Stimulated activated naive CD8-positive, alpha-beta T cell treated with anti-CD3 and anti-CD28 coated beads, Interleukin-15, amount 100 ng/mL, for 72 hours (primary cell): ENCODE measurements at regions not wholly inside any gene's neighbourhood (a gene's known extent, or its start where the extent isn't known, plus 50 kb on each side); places are given as distances from the start of the nearest gene placed in this dataset.

Experiments used
- ATAC-seq: fragments of 150-1000 bp; cut with Tn5 transposase; 2 replicates; pipeline ENCODE4 v1.10.0; 2021; ENCODE audit warnings: mild to moderate bottlenecking, moderate library complexity
- DNase-seq, 2 donors: peaks; one replicate each; pipeline ENCODE4 v3.0.0; 2021 to 2022
- H3K27ac Mint-ChIP-seq, 2 donors: one replicate each; pipeline ENCODE4 v1.8.0; 2022; ENCODE audit warnings: mild to moderate bottlenecking in 2 of 2, mixed read lengths in 2 of 2, moderate library complexity in 2 of 2
- H3K27me3 Mint-ChIP-seq: one replicate; pipeline ENCODE4 v1.8.0; 2022; ENCODE audit warnings: mixed read lengths
- H3K4me1 Mint-ChIP-seq: one replicate; pipeline ENCODE4 v1.8.0; 2022; ENCODE audit warnings: mild to moderate bottlenecking, mixed read lengths
- H3K4me3 Mint-ChIP-seq, 2 donors: one replicate each; pipeline ENCODE4 v1.8.0; 2022; ENCODE audit warnings: mild to moderate bottlenecking in 2 of 2, mixed read lengths in 2 of 2, moderate library complexity in 1 of 2
- H3K9me3 Mint-ChIP-seq, 2 donors: one replicate each; pipeline ENCODE4 v1.8.0; 2022; ENCODE audit warnings: mixed read lengths in 2 of 2

DNA sequence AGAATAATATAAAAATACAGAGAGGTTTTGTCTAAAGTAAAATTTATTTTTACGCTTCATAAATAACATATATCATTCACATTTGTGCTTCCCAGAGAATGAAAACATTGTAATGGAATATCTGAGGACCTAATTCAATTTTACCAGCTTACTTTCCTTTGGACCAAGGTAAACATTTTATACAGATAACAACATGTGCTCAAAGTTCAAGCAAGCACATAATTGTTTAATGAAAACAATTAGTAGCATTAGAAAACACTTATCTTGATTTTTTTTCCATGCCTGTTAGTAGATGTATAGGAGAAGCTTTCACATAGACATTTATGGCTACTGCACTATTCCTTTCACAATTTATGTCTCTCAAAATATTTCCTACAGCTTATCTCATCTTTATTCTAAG, 400.0 kb downstream of the ZIC1 start:
- H3K4me1 Mint-ChIP-seq, result no peaks in the 10 kb centered on the region
- ATAC-seq, result no peak
- H3K9me3 Mint-ChIP-seq, result peaks cover 0 to 9% of the 10 kb centered on the region in 2 donors
- no peak for DNase-seq
- no peaks in the 10 kb centered on the region for H3K27me3 Mint-ChIP-seq
- H3K27ac Mint-ChIP-seq, result no peak overlapping the region
- no peak overlapping the region for H3K4me3 Mint-ChIP-seq

DNA sequence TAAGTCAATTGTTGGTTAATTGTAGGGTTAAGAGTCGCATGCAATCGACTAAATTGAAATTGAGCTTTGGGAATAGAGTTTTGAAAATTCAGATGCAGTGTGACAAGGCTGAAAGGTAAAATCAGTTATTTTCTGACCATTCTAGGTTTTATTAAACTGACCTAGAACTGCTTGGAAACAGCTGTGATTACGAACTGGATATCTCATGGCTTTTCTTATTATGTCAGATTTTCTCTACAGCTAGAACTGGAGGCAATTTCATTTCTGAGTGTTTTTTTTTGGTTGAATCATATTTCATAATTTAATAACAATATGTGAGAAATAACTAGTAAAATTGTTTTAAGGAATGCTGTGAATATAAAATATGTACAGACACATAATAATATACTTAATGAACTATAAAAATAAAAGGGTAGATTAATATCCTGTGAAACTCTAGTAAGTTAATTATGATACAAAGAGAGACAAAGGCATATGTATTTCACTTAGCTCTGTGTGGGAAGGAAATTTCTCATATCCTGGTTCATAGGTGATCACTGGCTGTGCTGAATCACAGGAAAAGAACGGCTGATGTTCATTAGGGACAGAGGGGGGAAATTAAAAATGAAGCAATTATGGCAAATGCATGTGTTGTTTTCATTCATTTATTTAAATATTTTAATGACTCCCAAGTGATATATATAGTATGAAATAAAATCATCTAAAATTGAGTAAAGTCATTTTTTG, 403.2 kb downstream of the ZIC1 start:
- H3K9me3 Mint-ChIP-seq, result peaks cover 0 to 9% of the 10 kb centered on the region in 2 donors
- H3K27ac Mint-ChIP-seq, result no peak overlapping the region
- no peak for ATAC-seq
- DNase-seq, result no peak
- no peaks in the 10 kb centered on the region for H3K4me1 Mint-ChIP-seq
- H3K27me3 Mint-ChIP-seq, result no peaks in the 10 kb centered on the region
- H3K4me3 Mint-ChIP-seq, result no peak overlapping the region

DNA sequence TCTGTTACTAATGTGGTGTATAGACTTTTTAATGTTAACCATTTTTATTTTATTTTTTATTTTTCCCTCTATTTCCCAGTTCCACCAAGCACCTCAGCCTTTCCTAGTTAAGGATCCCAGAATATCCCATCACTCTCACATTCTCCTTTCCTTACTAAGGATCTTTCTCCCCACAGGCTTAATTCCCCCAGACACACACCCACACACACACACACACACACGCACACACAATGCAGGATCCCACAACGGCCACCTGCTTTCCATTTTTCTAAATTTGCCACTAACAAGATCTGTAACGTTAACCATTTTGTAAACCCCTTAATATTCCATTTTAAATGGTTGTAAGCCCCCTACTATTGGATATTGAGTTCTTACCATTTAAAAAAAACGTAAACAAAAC, 404.1 kb downstream of the ZIC1 start:
- Mint-ChIP-seq H3K9me3 (peaks cover 0 to 9% of the 10 kb centered on the region in 2 donors), H3K27me3 (no peaks in the 10 kb centered on the region), H3K4me3 (no peak overlapping the region), H3K4me1 (no peaks in the 10 kb centered on the region), H3K27ac (no peak overlapping the region)
- ATAC-seq, result no peak
- no peak for DNase-seq

DNA sequence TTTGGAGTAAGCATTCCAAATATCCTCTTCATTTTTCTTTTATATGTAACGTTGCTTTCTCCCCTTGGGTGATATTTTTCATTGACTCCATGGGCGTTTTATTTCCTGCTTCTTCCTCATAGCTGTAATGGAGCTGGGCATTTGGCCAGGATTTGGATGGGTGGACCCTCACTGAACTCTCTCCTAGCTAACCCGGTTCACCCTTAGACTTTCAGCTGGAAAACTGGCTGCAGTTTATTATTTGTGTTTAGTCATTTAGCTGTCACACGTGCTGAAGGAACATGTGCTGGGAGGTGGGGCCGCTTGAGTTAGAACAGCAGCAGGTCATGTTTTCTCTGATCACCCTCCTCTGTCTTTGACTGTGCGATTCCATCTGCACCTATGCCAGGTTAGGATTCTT, 407.6 kb downstream of the ZIC1 start:
- ATAC-seq, result no peak
- H3K27ac Mint-ChIP-seq, result no peak overlapping the region
- H3K27me3 Mint-ChIP-seq, result no peaks in the 10 kb centered on the region
- no peaks in the 10 kb centered on the region for H3K9me3 Mint-ChIP-seq
- DNase-seq, result no peak
- no peak overlapping the region for H3K4me3 Mint-ChIP-seq
- H3K4me1 Mint-ChIP-seq, result no peaks in the 10 kb centered on the region

DNA sequence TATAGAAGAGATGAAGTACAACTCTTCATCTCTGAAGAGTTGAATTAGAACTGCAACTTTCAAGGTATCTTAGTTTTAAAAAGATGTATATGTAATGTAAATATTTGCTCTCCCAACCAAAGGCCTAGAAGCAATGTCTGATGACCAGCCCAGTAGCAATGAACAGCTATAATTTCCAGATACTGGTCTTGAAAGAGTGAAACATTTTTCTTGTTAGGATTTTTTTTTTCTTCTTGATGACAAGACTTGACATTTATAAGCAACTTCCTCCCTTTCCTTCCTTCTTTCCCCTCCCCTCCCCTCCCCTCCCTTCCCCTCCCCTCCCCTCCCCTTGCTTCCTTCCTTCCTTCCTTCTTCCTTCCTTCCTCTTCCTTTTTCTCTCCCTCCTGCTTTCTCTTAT, 423.4 kb downstream of the ZIC1 start:
- Mint-ChIP-seq H3K4me1 (no peaks in the 10 kb centered on the region), H3K27me3 (no peaks in the 10 kb centered on the region), H3K9me3 (peaks cover 7 to 14% of the 10 kb centered on the region in 2 donors), H3K27ac (no peak overlapping the region), H3K4me3 (no peak overlapping the region)
- no peak for ATAC-seq
- DNase-seq, result no peak

DNA sequence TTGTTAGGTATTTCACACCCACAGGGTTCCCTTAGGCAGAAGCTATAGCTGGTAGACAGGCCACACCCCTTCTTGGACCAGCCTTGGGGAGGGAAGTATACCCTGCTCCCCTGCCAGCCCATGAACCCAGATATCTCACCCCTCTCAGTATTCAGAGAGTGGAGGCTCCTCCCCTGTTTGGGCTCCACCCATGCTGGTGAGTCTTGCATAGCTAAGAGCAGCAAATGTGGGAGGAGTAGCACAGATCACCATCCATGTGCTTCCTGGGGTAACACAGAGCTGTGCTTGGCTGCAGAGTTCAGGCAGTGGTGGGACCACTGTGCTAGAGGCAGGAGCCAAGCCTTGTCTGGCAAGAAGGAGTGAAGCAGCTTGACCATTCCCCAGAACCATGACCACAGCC, 427.2 kb downstream of the ZIC1 start:
- no peak for DNase-seq
- no peak overlapping the region for H3K4me3 Mint-ChIP-seq
- ATAC-seq, result no peak
- H3K27ac Mint-ChIP-seq, result no peak overlapping the region
- no peaks in the 10 kb centered on the region for H3K4me1 Mint-ChIP-seq
- no peaks in the 10 kb centered on the region for H3K27me3 Mint-ChIP-seq
- peaks cover 9 to 12% of the 10 kb centered on the region in 2 donors for H3K9me3 Mint-ChIP-seq

DNA sequence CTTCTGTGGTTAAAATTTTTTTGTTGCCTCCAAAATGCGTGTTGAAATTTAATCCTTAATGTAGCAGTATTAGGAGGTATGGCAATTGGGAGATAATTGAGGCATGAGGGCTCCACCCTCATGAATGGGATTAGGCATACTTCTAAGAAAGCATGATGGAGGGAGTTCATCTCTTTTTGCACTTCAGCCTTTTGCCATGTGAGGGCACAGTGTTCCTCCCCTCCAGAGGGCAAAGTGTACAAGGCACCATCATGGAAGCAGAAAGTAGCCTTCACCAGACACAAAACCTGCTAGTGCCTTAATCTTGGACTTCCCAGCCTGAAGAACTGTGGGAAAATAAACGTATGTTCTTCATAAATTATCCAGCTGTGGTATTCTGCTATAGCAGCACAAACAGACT, 429.5 kb downstream of the ZIC1 start:
- Mint-ChIP-seq H3K4me1 (no peaks in the 10 kb centered on the region), H3K27ac (no peak overlapping the region), H3K4me3 (no peak overlapping the region), H3K9me3 (peaks cover 6 to 17% of the 10 kb centered on the region in 2 donors), H3K27me3 (no peaks in the 10 kb centered on the region)
- DNase-seq (no peak), ATAC-seq (no peak)

DNA sequence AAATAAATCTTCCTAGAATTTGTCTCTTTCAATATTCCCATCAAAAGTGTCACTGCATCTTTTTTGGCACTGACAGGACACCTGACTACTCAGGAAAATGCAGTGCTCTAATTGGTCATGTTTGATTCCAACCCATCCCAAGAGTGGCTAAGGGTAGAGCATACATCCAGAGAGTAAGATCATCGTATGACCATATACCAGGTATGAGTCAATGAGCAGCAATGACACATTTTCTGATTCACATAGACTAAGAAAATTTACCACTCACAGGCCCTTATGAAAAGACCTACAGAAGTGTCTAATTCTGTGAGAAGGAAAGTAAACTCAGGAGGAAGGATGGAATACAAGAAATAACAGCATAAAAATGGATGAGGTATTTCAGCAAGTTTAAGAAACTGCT, 434.2 kb downstream of the ZIC1 start:
- H3K4me1 Mint-ChIP-seq, result no peaks in the 10 kb centered on the region
- no peaks in the 10 kb centered on the region for H3K27me3 Mint-ChIP-seq
- no peak overlapping the region for H3K27ac Mint-ChIP-seq
- no peak overlapping the region for H3K4me3 Mint-ChIP-seq
- DNase-seq (no peak), ATAC-seq (no peak)
- H3K9me3 Mint-ChIP-seq, result peaks cover 0 to 12% of the 10 kb centered on the region in 2 donors

DNA sequence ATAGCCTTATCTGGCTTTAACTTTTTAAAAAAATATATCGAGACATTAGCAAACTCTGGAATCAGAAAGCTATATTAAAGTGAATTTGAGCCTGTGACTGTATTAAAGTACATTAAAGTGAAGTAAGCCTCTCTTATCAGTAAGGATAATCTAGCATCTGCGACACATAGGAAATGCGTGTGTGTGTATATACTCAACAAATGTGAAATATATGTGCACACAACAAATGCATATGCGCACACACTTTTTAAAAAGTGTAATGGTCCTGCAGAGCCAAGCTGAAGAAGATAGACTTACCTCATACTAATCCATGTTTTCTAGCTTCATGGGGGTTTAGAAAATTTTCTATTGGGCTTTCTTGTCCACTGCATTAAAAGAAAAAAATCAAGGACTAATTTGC, 437.1 kb downstream of the ZIC1 start:
- DNase-seq (no peak), ATAC-seq (no peak)
- H3K4me1 Mint-ChIP-seq, result no peaks in the 10 kb centered on the region
- H3K27ac Mint-ChIP-seq, result no peak overlapping the region
- no peaks in the 10 kb centered on the region for H3K27me3 Mint-ChIP-seq
- no peak overlapping the region for H3K4me3 Mint-ChIP-seq
- H3K9me3 Mint-ChIP-seq, result peaks cover 0 to 7% of the 10 kb centered on the region in 2 donors

DNA sequence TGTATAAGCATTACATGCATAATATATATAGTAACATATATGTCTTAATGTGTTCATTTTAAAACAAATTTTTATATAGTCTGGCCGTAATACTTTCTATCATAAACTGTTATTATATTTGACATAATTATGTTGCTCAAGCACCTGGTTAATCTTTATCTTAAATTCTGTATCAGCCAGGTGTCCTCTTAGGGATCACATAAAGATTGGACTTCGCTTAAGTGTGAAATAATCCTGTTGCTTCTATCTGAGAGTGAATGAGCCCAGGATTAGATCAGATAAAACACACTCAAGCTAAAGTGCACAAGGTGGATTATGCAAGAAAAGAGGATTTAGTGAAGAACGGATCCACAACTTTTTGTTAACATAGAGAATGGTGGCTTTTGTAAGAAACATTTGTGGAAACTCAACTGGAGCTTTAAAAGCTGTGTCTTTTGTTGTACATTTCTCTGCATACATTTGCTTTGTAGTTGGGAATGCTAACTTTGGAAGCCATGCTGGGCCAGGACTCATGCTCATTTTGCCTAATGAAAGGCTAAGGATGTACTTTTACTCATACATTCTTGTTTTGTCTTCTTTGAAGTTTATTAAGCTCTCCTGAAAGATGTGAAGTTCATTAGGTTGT, 437.8 kb downstream of the ZIC1 start:
- ATAC-seq (no peak), DNase-seq (no peak)
- Mint-ChIP-seq H3K27me3 (no peaks in the 10 kb centered on the region), H3K27ac (no peak overlapping the region), H3K9me3 (peaks cover 0 to 7% of the 10 kb centered on the region in 2 donors), H3K4me1 (no peaks in the 10 kb centered on the region), H3K4me3 (no peak overlapping the region)

DNA sequence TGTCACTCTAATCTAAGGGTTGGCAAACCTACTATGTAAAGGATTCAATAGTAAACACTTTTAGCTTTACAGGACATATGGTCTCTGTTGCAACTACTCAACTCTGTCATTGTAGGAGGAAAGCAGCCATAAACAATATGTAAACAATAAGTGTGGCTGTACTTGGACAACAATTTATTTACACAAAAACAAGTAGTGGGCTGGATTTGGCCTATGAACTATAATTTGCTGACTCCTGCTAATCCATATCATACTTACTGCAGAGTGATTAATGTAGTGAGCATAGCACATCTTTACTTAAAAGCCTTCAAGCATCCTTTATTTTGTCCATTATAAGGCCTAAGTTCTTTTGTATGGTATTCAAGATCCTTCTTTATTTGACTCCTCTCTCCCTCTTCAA, 441.9 kb downstream of the ZIC1 start:
- ATAC-seq (no peak), DNase-seq (no peak)
- Mint-ChIP-seq H3K27ac (no peak overlapping the region), H3K27me3 (no peaks in the 10 kb centered on the region), H3K4me3 (no peak overlapping the region), H3K9me3 (no peaks in the 10 kb centered on the region), H3K4me1 (no peaks in the 10 kb centered on the region)

DNA sequence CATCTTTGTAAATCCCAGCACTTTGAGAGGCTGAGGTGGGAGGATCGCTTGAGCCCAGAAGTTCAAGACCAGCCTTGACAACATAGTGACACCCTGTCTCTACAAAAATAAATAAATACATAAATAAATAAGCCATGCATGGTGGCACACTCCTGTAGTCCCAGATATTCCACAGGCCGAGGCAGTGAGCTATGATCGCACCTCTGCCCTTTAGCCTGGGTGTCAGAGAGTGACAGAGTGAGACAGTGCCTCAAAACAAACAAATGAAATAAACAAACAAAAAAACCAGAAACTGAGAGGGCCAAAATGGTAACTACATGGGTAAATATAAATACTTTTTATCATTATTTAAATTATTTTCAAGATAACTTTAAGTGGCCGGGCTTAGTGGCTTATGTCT, 445.4 kb downstream of the ZIC1 start:
- no peak overlapping the region for H3K4me3 Mint-ChIP-seq
- no peaks in the 10 kb centered on the region for H3K9me3 Mint-ChIP-seq
- no peaks in the 10 kb centered on the region for H3K4me1 Mint-ChIP-seq
- H3K27ac Mint-ChIP-seq, result no peak overlapping the region
- DNase-seq (no peak), ATAC-seq (no peak)
- no peaks in the 10 kb centered on the region for H3K27me3 Mint-ChIP-seq

DNA sequence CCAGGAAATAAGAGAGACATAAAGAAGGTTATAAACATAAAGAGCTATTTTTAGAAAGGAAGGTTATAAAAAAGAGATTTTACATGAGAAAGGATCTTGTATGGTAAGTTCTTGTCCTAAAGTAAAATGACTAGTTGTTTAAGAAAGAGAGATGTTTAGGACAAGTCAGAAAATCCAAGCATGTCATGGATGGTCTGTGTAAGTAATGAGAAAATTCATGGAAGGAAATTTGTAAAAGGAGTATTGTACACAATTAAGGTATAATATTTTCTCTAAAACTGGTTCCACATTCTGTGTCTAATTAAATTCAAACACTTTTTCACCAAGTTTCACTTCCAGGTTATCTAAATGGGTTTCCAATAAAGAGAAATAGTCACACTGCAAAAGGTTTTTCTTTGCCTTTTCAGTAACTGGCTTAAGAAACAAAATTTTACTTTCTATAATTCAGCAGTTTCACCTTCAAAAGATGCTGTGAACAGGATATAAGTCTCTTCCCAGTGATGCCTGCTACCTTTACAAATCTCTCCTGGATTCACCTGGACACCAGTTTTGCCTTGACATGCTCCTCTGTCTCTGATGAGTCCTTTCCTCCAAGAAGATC, 455.7 kb downstream of the ZIC1 start:
- no peaks in the 10 kb centered on the region for H3K27me3 Mint-ChIP-seq
- no peak overlapping the region for H3K4me3 Mint-ChIP-seq
- no peak for ATAC-seq
- no peaks in the 10 kb centered on the region for H3K4me1 Mint-ChIP-seq
- no peak overlapping the region for H3K27ac Mint-ChIP-seq
- DNase-seq, result no peak
- peaks cover 15 to 35% of the 10 kb centered on the region in 2 donors for H3K9me3 Mint-ChIP-seq

DNA sequence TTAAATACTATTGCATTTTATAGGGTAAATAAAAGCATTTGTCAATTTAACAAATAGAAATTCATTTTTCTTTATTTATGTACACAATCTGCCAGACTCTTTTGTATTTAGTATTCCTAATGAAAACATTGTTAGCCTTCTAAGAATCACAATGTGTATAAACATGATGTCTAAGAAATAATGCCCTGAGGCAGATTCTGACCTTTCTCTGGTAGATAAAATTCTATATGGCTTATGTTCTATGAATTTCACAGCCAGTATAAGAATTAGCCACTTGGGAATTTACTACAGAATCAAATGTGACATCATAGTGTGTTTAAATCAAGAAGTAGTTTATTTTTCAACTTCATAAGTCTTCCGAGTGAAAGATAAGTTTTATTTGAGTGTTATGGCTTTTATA, 457.4 kb downstream of the ZIC1 start:
- H3K9me3 Mint-ChIP-seq, result peaks cover 15 to 35% of the 10 kb centered on the region in 2 donors
- no peaks in the 10 kb centered on the region for H3K4me1 Mint-ChIP-seq
- H3K4me3 Mint-ChIP-seq, result no peak overlapping the region
- DNase-seq (no peak), ATAC-seq (no peak)
- H3K27me3 Mint-ChIP-seq, result no peaks in the 10 kb centered on the region
- H3K27ac Mint-ChIP-seq, result no peak overlapping the region

DNA sequence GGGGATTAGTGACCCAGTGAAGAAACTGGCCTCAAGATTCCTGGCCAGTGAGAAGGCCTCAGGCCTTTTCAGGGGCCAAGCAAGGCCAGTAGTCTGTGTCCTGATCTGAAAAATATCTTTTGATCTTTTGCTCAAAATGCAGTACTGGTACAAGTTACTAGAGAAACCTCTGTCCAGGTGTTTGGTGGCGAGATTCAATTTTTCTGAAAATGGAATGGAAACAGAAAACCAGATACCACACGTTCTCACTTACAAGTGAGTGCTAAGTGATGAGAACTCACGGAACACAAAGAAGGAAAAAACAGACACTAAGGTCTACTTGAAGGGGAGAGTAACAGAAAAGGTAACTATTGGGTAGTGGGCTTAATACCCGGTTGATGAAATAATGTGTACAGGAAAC, 463.4 kb downstream of the ZIC1 start:
- no peak overlapping the region for H3K4me3 Mint-ChIP-seq
- no peak overlapping the region for H3K27ac Mint-ChIP-seq
- H3K4me1 Mint-ChIP-seq, result no peaks in the 10 kb centered on the region
- no peaks in the 10 kb centered on the region for H3K27me3 Mint-ChIP-seq
- peaks cover 2 to 25% of the 10 kb centered on the region in 2 donors for H3K9me3 Mint-ChIP-seq
- DNase-seq (no peak), ATAC-seq (no peak)

DNA sequence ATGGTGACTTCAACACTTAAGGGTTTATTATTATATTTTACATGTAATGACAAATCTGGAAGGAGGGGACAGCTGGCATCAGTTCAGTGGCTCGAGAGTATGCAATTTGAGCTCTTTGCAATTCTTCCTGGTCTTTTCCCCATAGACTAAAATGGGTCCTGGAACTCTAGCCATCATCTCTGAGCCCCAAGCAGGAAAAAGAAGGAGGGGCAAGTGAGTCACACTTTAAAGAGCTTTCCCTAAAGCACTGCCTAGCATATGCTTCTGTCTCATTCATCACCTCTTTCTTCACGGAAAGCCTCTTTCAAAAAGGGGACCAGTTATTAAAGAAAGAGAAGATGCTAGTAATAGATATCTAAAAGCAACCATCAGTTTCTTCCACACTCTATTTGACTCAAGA, 466.3 kb downstream of the ZIC1 start:
- no peak for DNase-seq
- no peak for ATAC-seq
- no peak overlapping the region for H3K4me3 Mint-ChIP-seq
- H3K9me3 Mint-ChIP-seq, result peaks cover 4 to 25% of the 10 kb centered on the region in 2 donors
- no peak overlapping the region for H3K27ac Mint-ChIP-seq
- no peaks in the 10 kb centered on the region for H3K4me1 Mint-ChIP-seq
- no peaks in the 10 kb centered on the region for H3K27me3 Mint-ChIP-seq
